Kidney glomerular epithelial cell (primary cell): ENCODE measurements at regions not wholly inside any gene's neighbourhood (a gene's known extent, or its start where the extent isn't known, plus 50 kb on each side); places are given as distances from the start of the nearest gene placed in this dataset.
A peak's percentile ranks its signal among the peaks of the same experiment; 100 is the strongest.
"Not testable (repeated sequence)": the region's sequence is repeated elsewhere in the genome, so short reads cannot be mapped to it uniquely, and the experiment has no call there.

Source experiments
- DNase-seq: peaks from one replicate; lab custom pipeline; 2025; lab: John Stamatoyannopoulos, UW

DNA sequence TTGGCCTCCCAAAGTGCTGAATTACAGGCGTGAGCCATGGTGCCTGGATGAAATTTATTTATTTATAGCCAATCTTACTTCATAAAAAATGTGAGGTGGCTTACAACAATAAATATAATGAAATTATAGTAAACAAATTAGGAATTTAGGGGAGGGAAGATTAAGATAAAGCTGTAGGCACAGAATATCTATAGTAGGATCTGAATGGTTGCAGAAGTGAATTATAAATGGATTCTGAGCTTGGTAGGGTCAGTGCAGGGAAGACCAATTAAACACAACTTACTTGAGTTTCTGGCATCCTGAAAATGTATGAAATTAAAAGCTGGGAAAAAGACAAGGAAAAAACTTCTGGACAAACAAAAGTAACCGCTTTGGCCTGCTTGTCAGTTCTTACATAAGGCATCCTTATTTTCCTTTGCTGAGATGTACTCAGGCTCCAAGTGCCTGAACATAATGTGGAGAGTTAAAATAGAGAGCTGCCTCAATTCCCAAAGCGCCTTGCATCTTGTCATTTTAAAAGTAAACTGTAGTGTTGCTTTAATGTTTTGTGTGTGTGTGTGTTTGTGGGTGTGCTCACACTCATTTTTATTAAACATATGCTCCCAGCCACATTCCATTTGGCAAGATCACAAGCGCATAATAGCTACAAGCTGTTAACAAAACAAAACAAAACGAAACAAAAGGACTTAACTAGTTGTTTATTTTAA lies 247.3 kb downstream of the S1PR1 start:
- DNase-seq = no peak

DNA sequence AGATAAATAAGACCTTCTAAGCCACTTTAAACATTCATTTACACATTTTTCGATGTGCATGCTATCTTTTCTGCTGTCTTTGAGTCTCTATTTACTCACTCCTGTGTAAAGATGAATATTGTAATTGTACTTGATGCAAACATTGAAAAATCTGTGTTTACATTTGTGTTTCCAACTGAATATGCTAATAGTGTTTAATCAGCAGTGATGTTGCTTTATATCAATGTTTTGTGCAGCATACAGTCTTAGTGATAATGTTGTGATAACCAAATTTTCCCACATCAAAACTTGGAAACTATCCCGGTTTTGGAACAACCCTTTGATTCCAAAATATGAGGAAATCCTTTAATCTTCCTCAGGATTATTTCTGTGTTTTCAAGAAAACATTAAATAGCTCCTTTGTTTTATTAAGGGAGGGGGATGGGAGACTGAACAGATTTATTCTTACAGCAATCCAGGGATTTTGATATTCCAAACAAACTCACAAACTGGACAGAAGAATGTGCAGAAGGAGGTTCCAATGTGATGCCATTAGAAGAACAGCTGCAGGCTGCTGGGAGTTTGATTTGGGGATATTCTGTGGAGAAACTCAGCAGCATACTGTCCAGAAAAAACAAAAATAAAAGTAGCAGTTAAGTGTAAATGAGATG lies 248.0 kb downstream of the S1PR1 start:
- DNase-seq = no peak

DNA sequence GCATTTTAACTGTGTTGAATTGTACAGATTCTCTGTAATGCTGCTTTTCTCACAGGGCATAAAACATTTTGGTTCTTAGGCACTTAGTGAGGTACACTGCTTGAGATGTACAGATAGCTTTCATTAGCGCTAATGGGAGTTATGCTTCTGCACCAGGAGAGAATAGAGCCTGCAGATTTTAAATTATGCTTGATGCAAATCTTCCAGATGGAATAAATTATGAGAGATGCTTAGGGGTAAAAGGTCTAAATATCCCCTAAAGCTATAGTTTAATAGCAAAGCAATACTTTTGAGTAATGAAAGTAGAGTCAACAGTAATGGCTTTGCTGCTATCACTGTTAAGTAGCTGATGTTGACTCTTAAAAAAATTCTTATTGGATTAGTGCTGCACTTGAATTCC lies 248.9 kb downstream of the S1PR1 start:
- no peak for DNase-seq

DNA sequence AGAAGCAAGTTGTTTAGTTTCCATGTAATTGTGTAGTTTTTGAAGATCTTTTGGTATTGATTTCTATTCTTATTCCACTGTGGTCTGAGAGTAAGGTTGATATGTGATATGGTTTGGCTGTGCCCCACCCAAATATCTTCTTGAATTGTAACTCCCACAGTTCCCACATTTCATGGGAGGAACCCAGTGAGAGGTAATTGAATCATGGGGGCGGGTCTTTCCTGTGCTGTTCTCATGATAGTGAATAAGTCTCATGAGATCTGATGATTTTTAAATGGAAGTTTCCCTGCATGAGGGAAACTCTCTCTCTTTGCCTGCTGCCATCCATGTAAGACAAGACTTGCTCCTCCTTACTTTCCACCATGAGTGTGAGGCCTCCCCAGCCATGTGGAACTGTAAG lies 255.3 kb downstream of the S1PR1 start:
- not testable (repeated sequence) for DNase-seq

DNA sequence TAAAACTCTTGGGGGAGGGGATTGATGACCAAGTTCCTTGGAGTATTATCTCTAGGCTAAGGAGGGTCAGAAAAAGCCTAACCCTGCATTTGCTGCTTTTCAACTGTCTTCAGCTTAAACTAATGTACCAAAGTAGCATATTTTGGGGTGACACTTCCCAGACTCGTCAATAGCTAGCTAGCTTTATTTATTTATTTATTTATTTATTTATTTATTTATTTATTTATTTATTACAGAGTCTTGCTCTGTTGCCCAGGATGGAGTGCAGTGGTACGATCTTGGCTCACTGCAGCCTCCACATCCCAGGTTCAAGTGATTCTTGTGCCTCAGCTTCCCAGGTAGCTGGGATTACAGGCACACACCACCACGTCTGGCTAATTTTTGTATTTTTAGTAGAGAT lies 257.1 kb downstream of the S1PR1 start:
- not testable (repeated sequence) for DNase-seq

DNA sequence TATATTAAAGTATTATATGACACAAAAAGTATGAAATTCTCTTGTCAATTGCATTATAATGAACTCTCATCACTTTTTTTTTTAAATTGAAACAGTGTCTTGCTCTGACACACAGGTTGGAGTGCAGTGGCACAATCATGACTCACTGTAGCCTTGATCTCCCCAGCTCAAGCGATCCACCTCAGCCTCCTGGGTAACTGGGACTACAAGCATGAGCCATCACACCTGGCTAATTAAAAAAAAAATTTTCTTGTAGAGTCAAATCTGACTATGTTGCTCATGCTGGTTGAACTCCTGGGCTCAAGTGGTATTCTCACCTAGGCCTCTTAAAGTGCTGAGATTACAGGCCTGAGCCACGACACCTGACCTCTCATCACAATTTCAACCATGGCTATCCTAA lies 259.3 kb downstream of the S1PR1 start:
- no peak for DNase-seq

DNA sequence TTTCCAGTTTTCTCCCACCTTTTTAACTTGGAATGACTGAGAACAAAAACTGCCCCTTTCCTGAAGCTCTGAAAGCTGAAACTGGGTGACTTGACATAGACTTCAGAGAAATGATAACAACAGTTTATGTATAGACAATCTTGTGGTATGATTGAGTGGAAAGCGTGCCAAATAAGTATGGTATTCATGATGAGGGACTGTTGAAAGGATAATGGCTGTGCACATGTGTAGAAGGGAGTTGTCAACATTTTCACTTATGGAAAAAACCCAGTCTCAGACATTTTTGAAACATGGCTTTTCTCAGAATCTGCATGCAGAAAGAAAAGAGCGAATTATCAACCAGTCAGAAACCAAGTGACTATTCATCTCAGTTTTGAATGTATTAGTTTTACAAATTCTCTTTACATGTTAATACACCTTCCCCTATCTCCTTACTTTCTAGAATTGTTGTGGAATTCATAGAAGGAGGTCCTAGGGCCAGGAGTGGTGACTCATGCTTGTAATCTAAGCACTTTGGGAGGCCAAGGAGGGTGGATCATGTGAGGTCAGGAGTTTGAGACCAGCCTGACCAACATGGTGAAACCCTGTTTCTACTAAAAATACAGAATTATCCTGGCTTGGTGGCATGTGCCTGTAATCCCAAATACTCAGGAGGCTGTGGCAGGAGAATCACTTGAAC lies 261.2 kb downstream of the S1PR1 start:
- DNase-seq = no peak

DNA sequence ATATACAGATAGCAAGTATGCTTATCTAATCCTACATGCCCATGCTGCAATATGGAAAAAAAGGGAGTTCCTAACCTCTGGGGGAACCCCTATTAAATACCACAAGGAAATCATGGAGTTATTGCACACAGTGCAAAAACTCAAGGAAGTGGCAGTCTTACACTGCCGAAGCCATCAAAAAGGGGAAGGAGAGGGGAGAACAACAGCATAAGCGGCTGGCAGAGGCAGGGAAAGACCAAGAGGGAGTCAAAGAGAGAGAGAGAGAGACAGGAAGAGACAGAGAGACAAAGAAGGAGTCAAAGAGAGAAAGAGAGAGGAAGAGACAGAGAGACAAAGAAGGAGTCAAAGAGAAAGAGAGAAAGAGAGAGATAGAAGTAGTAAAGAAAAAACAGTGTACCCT lies 267.3 kb downstream of the S1PR1 start:
- not testable (repeated sequence) for DNase-seq

DNA sequence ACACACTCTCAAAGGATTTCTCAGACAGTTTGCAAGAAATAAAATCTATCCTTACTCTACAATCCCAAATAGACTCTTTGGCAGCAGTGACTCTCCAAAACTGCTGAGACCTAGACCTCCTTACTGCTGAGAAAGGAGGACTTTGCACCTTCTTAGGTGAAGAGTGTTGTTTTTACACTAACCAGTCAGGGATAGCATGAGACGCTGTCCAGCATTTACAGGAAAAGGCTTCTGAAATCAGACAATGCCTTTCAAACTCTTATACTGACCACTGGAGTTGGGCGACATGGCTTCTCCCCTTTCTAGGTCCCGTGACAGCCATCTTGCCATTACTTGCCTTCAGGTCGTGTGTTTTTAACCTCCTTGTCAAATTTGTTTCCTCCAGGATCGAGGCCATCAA lies 268.4 kb downstream of the S1PR1 start:
- not testable (repeated sequence) for DNase-seq

DNA sequence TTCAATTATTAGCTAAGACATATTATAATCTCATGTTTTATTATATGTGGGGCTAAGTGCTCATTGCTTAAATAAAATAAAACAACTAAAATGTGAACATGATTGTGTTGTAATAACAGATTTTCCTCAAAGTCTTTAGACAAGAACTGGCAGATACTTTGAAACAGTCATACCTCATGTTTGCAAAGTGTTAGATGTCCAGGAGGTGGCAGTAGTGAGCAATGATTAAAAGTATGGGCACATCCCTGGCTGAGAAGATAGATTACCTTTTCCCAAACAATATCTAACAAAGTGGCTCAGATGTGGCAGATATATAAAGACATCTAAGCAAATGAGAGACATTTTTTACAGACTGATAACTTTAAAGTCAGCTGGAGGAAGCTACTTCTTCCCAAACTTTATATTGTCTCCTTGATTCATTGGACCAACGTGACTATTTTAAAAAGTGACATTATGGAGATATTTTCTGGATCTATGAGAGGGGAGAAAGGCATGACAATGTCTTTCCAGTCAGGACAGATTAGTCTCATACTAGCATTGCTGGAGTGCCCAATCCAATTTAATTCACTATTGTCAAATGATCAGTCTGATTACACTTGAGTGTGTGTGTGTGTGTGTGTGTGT lies 269.8 kb downstream of the S1PR1 start:
- DNase-seq = peak; percentile 4

DNA sequence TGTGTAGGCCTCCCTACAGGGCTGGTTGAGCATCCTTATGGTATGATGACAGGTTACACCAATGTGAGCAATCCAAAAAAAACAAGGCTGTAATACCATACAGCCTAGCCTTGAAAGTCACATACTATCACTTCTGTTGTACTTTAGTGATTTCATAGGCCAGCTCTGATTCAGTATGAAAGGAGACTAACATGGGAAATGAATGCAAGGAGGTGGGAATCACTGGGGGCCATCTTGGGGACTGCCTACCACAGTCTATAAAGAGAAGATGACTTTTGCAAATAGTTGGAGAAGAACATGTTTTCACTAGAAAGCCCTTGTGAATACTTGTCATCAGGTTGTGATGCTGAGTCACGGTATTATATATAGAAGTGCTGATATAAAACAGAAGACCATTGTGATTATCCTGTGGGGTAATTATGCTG lies 270.7 kb downstream of the S1PR1 start:
- no peak for DNase-seq

DNA sequence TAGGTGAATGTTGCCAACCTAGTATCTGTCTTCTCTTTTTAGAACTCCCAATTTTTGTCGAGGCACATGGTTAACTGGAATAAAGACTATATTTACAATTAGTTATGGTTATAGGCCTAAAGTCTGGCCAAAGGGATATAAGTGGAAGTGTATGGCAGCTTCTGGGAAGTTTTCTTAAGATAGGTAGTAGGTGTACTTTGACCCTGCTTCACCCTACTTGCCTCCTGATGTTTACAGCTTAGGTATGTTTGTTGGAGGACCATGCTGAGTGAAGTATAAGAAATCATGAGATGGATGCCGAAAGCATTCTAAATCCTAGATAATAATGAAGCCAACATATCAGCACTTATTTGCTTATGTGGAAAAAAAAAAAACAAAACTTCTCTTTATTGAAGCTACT lies 272.1 kb downstream of the S1PR1 start:
- DNase-seq = no peak

DNA sequence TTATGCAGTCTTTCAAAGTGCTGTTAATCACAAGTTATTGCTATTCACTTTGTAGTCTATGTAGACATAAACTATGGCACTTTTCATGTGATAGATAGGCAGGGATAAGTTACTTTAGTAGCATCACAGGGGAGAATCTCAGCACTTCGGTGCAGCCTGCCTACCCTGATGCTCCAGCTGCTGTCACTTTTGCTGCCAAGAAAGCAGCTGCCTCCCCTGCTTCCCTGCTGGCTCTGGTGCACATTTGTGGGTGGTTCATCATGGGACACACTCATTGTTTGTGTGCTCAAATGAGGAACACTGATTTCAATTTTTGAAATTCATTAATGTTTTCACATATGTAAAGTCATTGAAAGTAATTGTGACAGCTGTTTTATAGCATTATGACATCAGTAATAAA lies 272.6 kb downstream of the S1PR1 start:
- no peak for DNase-seq

DNA sequence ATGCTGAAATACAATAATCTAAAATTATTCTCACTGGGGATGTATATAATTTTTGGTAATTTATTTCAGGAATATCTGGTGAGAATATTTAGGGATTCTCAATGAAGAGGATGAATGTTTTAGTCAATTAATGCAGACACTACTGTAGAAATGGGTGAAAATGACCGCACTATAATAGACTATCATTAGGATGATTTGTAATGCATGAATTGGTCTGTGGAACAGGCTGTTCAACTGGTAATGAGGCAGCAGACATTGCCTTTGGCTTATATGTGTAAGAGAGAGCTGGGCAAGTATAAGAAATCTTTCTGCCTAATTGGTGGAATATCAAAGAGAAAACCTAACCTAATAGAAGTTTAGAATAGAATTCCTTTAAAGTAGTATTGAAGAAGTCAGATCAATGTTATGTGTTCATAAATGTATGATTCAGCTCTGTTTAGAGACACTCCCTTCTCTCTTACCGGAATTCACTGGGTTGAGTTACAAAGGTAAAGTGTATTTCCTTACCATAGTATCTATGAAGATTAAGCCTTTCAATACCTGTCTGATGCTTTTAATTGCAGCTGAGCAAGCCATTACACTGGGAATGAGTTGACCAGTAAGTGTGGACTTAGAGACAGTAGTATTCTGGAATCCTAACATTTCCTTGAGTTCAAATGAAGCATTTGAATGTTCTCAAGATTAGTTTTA lies 274.5 kb downstream of the S1PR1 start:
- DNase-seq = no peak

DNA sequence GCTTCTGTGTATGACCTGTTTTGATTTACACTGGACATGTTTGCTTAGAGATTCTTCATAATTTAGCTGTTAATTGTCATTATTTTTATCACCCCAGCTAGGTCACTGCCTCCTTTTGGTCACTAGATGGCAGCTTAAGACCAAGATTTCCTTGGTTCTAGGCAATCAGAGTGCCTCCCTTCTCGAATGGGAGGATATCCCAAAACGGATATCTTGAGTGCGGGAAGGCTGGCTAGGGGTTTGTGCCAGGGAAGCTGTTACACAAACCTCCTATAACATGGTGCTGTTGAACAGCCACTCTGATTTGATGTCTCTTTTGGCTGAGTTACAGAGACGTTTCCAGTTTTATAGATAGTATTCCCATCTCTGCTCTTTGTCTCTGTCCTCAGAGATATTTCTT lies 283.5 kb downstream of the S1PR1 start:
- peak; percentile 41 for DNase-seq

DNA sequence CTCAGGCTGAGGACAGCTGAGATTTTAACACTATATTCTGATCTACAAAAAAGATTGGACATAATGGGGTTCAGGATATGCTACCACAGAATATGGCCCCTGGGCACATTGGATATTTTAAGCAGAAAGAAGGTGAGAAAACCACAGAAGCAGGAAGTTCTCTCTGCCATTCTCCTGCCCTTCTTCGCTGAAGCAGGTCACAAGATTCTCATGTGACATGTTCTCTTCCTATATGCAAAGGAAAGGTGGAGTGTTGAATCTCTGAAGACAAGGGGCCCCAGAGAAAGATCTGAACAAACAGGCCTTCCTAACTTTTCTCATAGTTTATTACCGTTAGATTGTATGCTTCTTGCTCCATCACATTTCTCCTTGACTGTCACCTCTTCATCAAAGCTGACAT lies 285.7 kb downstream of the S1PR1 start:
- DNase-seq = no peak

DNA sequence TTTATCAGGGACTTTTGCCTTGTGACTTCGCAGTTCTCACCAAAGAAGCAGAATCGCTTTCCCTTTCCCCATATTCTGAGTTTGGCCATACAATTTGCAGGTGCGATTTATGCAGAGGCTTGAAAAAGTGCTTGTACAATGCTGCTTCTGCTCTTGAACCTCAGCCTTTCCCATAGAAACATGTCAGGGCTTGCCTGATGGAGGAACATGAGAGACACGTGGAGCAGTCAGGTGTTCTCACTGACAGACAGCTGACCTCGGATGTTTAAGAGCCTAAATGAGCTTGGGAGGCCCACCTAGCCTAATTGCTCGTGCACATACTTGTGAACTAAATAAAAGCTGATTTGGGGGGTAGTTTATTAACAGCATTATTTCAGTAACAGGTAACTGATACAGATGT lies 290.0 kb downstream of the S1PR1 start:
- no peak for DNase-seq

DNA sequence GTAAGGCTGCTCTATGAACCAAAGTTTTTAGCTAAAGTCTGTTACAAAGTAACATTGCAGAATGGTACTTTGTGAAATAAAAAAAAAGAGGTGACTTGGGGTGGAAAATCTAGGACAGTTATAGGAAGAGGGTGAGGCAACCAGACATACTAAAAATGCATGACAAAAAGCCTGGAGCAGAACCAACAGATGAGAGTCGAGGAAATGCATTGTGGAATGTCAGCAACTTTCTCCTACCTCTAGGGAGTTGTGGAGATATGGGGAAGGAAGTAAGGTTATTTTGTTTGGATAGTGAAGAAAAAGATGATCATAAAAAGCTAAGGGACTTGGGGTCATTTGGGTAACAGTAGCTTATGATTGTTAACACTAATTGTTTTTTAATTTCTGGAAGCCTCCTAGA lies 295.6 kb downstream of the S1PR1 start:
- no peak for DNase-seq

DNA sequence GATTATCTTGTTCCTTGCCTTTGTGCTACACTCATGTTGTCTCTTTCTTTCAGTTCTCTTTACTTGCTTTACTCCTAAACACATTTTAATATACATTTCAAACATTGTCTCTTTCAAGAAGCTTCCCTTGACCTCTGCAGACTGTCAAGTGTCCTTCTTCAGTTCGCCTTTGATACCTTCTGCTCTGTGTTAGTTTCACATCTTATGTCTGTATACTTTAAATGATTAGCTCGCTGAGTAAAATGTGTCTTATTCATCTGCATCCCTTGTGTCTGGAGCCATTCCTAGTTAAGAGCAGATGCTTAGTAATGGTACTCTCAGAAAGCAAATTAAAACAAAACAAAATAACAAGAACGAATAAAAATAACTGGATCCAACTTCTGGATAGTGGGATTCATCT lies 303.3 kb downstream of the S1PR1 start:
- DNase-seq = no peak

DNA sequence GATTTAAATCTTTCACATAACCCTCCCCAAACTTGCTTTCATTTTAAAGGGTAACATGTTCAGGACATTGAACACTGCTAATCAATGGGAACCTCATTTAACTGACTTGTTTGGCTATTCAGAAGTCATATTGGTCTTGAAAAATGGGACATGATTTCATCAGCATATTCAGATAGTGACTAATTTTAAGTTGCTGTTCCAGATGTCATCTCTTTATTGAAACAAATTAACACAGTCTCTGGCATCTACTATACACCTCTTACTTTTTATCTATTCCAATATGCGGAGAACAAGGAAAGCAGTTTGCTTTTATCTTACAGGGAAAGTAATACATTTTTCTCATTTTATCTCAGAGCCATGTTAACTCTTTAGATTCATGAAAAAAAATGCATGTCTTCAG lies 310.1 kb downstream of the S1PR1 start:
- no peak for DNase-seq

DNA sequence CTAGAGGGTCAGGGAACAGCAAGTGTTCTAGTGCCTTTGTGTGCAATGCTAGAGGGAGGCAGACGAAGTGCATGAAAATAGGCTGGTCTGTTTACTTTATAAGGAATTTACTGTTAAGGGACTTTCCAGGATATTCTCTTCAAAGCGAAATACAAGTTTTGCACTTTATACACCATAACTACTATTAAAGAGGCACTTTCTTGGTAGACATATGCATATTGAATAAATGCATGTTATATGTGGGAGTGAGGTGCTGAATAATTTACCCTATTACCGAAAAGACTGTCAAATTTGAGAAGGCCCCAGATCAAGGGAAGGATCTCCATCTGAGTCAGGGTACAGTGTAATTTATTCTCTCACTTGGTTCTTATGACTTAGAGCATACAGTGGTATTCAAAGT lies 310.5 kb downstream of the S1PR1 start:
- no peak for DNase-seq

DNA sequence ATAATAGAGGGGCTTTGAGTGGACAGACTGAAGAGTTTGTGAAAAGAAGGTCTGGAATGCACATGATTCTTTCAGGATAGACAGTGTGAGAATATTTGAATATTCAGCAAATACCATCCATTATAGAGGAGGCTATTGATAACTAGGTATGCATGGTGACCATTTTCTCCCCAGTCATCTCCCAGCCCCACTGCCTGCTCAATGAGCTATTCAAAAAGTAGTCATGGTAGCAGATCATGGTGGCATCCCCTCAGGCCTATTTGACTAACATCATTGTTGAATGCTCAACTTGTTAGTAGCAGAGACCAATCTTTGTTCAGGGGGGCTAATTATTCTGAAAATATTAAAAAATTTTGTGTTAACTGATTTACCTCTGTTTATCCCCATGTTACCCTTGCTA lies 311.6 kb downstream of the S1PR1 start:
- no peak for DNase-seq
